Muscle of leg (tissue), 3 donors: ENCODE measurements at regions not wholly inside any gene's neighbourhood (a gene's known extent, or its start where the extent isn't known, plus 50 kb on each side); places are given as distances from the start of the nearest gene placed in this dataset.
"Not testable (repeated sequence)": the region's sequence is repeated elsewhere in the genome, so short reads cannot be mapped to it uniquely, and the experiment has no call there.

Experiments
- DNase-seq: peaks from one replicate; pipeline ENCODE4 v3.0.0; 2013
- H3K27ac ChIP-seq: one replicate; pipeline ENCODE4 v1.5.1; 2013; ENCODE audit warnings: mild to moderate bottlenecking, low read length, control low read depth
- H3K27me3 ChIP-seq: one replicate; pipeline ENCODE4 v1.6.1; 2013; ENCODE audit warnings: low read length; ENCODE audit not compliant: control insufficient read depth, insufficient read depth
- H3K36me3 ChIP-seq: one replicate; pipeline ENCODE4 v1.6.1; 2013; ENCODE audit warnings: low read length; ENCODE audit not compliant: control insufficient read depth, insufficient read depth
- H3K4me1 ChIP-seq: one replicate; pipeline ENCODE4 v1.6.1; 2013; ENCODE audit warnings: low read length; ENCODE audit not compliant: control insufficient read depth, insufficient read depth
- H3K4me3 ChIP-seq: one replicate; pipeline ENCODE4 v1.5.1; 2013; ENCODE audit warnings: low read length, control low read depth
- H3K9me3 ChIP-seq: replicated peaks from 2 replicates; pipeline ENCODE4 v1.6.1; 2013; ENCODE audit warnings: low read depth, low read length; ENCODE audit not compliant: control insufficient read depth
- WGBS: methylation state at CpG from one replicate; pipeline ENCODE4 v1.1.5; 2013; ENCODE audit warnings: missing lambda C conversion rate; ENCODE audit not compliant: insufficient coverage; 5-methylcytosine and 5-hydroxymethylcytosine counted together

- no peak for DNase-seq
- H3K27ac ChIP-seq = no peak overlapping the region
- H3K4me1 ChIP-seq = no peaks in the 10 kb centered on the region
- WGBS = no CpG with 5 or more reads among the region's 2 CpGs
- H3K9me3 ChIP-seq = no peaks in the 10 kb centered on the region
- H3K27me3 ChIP-seq = no peaks in the 10 kb centered on the region
- H3K4me3 ChIP-seq = no peak overlapping the region
- H3K36me3 ChIP-seq = no peaks in the 10 kb centered on the region
These were observed 58.7 kb upstream of the FNDC3B start for GRCh38 chr3:171980578-171981270.

GRCh38 chr3:171981271-171981605, 58.1 kb upstream of the FNDC3B start:
- DNase-seq = no peak
- Histone ChIP-seq H3K4me1 (no peaks in the 10 kb centered on the region), H3K27me3 (no peaks in the 10 kb centered on the region), H3K4me3 (no peak overlapping the region), H3K27ac (no peak overlapping the region), H3K36me3 (no peaks in the 10 kb centered on the region), H3K9me3 (no peaks in the 10 kb centered on the region)
- WGBS = no CpG with 5 or more reads among the region's 1 CpG

GRCh38 chr3:171982828-171983227, 56.5 kb upstream of the FNDC3B start:
- H3K36me3 ChIP-seq = no peaks in the 10 kb centered on the region
- H3K27ac ChIP-seq = no peak overlapping the region
- no peak for DNase-seq
- H3K9me3 ChIP-seq = no peaks in the 10 kb centered on the region
- no peak overlapping the region for H3K4me3 ChIP-seq
- H3K4me1 ChIP-seq = no peaks in the 10 kb centered on the region
- H3K27me3 ChIP-seq = no peaks in the 10 kb centered on the region
- WGBS = no CpG with 5 or more reads among the region's 2 CpGs

- H3K27ac ChIP-seq = not testable (repeated sequence)
These were observed 55.7 kb upstream of the FNDC3B start for GRCh38 chr3:171983685-171984084.

GRCh38 chr3:171984883-171985282, 54.5 kb upstream of the FNDC3B start:
- Histone ChIP-seq H3K4me3 (no peak overlapping the region), H3K27ac (no peak overlapping the region)

More at GRCh38 chr3:171983685-171984084, 55.7 kb upstream of the FNDC3B start:
- no CpG with 5 or more reads among the region's 8 CpGs for WGBS
- not testable (repeated sequence) for H3K27me3 ChIP-seq, H3K4me1 ChIP-seq, H3K36me3 ChIP-seq, DNase-seq, H3K9me3 ChIP-seq, H3K4me3 ChIP-seq

GRCh38 chr3:171986176-171986575, 53.2 kb upstream of the FNDC3B start:
- no peak overlapping the region for H3K27ac ChIP-seq
- no peaks in the 10 kb centered on the region for H3K27me3 ChIP-seq
- H3K36me3 ChIP-seq = no peaks in the 10 kb centered on the region
- 60% methylated on average over 1 of the region's 3 CpGs for WGBS
- H3K4me1 ChIP-seq = no peaks in the 10 kb centered on the region
- H3K4me3 ChIP-seq = no peak overlapping the region
- no peak for DNase-seq
- H3K9me3 ChIP-seq = no peaks in the 10 kb centered on the region

More at GRCh38 chr3:171984883-171985282, 54.5 kb upstream of the FNDC3B start:
- H3K4me1 ChIP-seq = no peaks in the 10 kb centered on the region
- H3K27me3 ChIP-seq = no peaks in the 10 kb centered on the region
- WGBS = 100% methylated on average over 1 of the region's 4 CpGs
- no peaks in the 10 kb centered on the region for H3K36me3 ChIP-seq
- DNase-seq = peak; percentile 41
- H3K9me3 ChIP-seq = no peaks in the 10 kb centered on the region

GRCh38 chr3:171986757-171987518, 52.4 kb upstream of the FNDC3B start:
- no peak overlapping the region for H3K4me3 ChIP-seq
- no CpG with 5 or more reads among the region's 3 CpGs for WGBS
- H3K27me3 ChIP-seq = no peaks in the 10 kb centered on the region
- H3K27ac ChIP-seq = no peak overlapping the region
- peak; percentile 53 for DNase-seq
- no peaks in the 10 kb centered on the region for H3K36me3 ChIP-seq
- H3K9me3 ChIP-seq = no peaks in the 10 kb centered on the region
- H3K4me1 ChIP-seq = no peaks in the 10 kb centered on the region
